Activated T-cell treated with anti-CD3 and anti-CD28 coated beads for 4 hours (primary cell): ENCODE measurements at regions not wholly inside any gene's neighbourhood (a gene's known extent, or its start where the extent isn't known, plus 50 kb on each side); places are given as distances from the start of the nearest gene placed in this dataset.
"Not testable (repeated sequence)": the region's sequence is repeated elsewhere in the genome, so short reads cannot be mapped to it uniquely, and the experiment has no call there.

ENCODE experiments used
- DNase-seq: peaks from one replicate; pipeline ENCODE4 v3.0.0-alpha.2; 2020

- no peak for DNase-seq
Observed at GRCh38 chr2:191476901-191477300, 201.0 kb upstream of the NABP1 start.

- DNase-seq = no peak
Observed at GRCh38 chr2:191478799-191479679, 198.9 kb upstream of the NABP1 start.

- no peak for DNase-seq
Observed at GRCh38 chr2:191479680-191480023, 198.3 kb upstream of the NABP1 start.

- DNase-seq = no peak
Observed at GRCh38 chr2:191481305-191482070, 196.4 kb upstream of the NABP1 start.

- no peak for DNase-seq
Observed at GRCh38 chr2:191483117-191483516, 194.8 kb upstream of the NABP1 start.

- no peak for DNase-seq
Observed at GRCh38 chr2:191486584-191487320, 191.2 kb upstream of the NABP1 start.

GRCh38 chr2:191488135-191488534 is 189.8 kb upstream of the NABP1 start:
- no peak for DNase-seq

- no peak for DNase-seq
Observed at GRCh38 chr2:191489177-191489576, 188.8 kb upstream of the NABP1 start.

- no peak for DNase-seq
Observed at GRCh38 chr2:191496838-191497237, 181.1 kb upstream of the NABP1 start.

- DNase-seq = no peak
Observed at GRCh38 chr2:191497822-191498221, 180.1 kb upstream of the NABP1 start.

GRCh38 chr2:191499050-191499449 is 178.9 kb upstream of the NABP1 start:
- DNase-seq = no peak

- no peak for DNase-seq
Observed at GRCh38 chr2:191499874-191500565, 177.9 kb upstream of the NABP1 start.

GRCh38 chr2:191500566-191500883 is 177.4 kb upstream of the NABP1 start:
- no peak for DNase-seq

- no peak for DNase-seq
Observed at GRCh38 chr2:191500884-191501560, 176.9 kb upstream of the NABP1 start.

GRCh38 chr2:191501561-191502168 is 176.3 kb upstream of the NABP1 start:
- DNase-seq = no peak

GRCh38 chr2:191506515-191506914 is 171.4 kb upstream of the NABP1 start:
- DNase-seq = no peak

- DNase-seq = not testable (repeated sequence)
Observed at GRCh38 chr2:191507252-191507853, 170.6 kb upstream of the NABP1 start.

GRCh38 chr2:191508738-191509137 is 169.2 kb upstream of the NABP1 start:
- DNase-seq = no peak

GRCh38 chr2:191512216-191512835 is 165.6 kb upstream of the NABP1 start:
- no peak for DNase-seq

- DNase-seq = no peak
Observed at GRCh38 chr2:191512874-191513273, 165.1 kb upstream of the NABP1 start.

- DNase-seq = no peak
Observed at GRCh38 chr2:191514613-191515012, 163.3 kb upstream of the NABP1 start.
